HG03442 (cell line): ENCODE measurements at regions not wholly inside any gene's neighbourhood (a gene's known extent, or its start where the extent isn't known, plus 50 kb on each side); places are given as distances from the start of the nearest gene placed in this dataset.
"Not testable (repeated sequence)": the region's sequence is repeated elsewhere in the genome, so short reads cannot be mapped to it uniquely, and the experiment has no call there.

Experiments used
- ATAC-seq: cut with Tn5 transposase; IDR thresholded peaks from one replicate; pipeline ENCODE4 v1.9.1; 2021; ENCODE audit warnings: mild to moderate bottlenecking, moderate library complexity; ENCODE audit not compliant: unreplicated experiment

DNA sequence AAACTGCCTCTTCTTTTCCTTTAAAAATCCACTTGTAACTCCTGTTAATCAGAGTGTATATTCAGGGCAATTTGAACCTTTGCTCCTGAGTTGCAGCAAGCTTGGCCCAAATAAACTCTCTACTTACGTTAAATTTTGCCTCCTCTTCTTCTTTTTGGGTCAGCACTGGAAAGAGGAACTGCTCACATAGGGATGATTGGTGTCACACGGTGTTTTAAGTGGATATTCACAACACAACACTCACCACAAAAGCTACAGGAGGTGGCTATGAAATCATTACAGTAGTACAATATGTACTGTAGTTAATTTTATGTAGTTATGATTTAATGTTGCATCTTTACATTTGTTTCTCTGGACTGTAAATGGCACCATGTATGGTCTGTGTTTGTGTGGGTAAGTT lies 96.8 kb upstream of the DOCK9 start:
- no peak for ATAC-seq

GRCh38 chr13:99075268-99076191 lies 97.7 kb upstream of the DOCK9 start:
- ATAC-seq = peak; percentile 94

DNA sequence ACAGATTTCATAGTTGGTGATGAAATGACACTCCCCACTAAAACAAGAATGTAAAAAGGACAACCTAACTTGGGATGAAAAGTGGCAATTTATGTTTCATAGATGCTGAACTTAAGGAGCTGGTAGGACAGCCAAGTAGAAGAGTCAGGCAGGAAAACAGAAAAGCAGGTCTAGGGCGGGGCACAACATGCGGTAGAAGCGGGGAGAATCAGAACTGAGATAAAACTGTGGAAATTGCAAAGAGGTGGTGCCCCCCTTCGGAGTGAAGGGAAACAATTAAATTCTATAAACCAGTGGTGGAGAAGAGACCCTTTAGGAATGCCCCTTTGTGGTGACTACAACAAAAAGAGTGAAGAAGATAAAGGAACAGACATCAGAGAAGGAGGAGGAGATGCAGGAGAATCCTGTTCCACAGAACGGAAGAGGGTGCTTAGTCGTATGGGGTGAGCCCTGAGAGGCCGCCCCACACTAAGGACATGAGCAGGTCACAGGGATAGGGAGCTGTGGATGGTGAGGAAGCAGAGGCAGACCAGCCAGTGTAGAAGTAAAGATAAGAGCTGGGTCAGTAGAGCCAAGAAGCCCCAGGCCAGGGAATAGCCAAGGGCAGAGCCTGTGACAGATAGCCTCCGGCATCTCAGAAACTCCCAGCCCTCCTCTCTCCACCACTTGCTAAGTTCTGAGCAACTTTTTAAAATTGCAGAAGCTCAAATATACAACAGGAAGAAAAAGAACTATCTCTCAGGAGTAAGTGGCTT lies 100.3 kb upstream of the DOCK9 start:
- no peak for ATAC-seq

DNA sequence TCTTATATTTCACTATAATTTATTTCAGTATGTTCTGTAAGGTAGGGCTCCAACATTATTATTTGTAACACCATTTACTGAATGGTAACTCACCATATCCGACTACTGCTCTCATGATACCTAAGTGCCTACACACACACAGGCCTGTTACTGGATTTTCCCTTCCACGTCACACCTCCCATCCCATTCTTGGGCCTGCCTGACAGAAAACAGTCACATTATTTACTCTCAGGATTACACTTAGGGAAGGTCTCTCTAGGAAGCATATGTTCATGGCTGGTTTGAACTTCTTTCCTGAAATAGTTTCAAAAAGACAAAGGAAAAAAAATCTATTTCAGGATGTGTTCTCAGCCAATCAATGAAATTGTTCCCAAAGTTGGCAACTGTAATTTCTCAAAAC lies 102.3 kb upstream of the DOCK9 start:
- no peak for ATAC-seq

GRCh38 chr13:99083981-99084380 lies 106.1 kb upstream of the DOCK9 start:
- no peak for ATAC-seq

- no peak for ATAC-seq
Observed at GRCh38 chr13:99085139-99085807, 107.4 kb upstream of the DOCK9 start.

DNA sequence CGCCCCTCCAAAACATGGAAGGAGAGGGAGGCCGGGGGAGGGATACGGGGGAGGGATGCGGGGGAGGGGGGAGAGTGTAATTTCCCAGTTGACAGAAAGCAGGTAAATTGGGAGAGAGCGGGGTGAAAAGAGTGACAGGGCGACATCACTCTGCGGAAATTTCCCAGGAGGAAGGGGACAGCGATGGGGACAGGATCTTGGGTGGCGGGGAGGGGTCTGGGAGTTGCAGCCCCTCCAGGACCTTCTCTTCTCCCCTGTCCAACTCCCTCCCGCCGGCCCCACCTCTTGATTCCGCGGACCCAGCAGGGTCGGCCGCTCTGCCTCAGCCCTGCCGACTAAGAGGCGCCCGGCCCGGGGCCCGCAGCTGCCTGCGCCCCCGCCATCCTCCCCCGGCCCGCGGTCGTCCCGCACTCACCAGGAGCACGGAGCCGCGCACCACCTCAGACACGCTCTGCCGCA lies 108.0 kb upstream of the DOCK9 start:
- ATAC-seq = no peak

DNA sequence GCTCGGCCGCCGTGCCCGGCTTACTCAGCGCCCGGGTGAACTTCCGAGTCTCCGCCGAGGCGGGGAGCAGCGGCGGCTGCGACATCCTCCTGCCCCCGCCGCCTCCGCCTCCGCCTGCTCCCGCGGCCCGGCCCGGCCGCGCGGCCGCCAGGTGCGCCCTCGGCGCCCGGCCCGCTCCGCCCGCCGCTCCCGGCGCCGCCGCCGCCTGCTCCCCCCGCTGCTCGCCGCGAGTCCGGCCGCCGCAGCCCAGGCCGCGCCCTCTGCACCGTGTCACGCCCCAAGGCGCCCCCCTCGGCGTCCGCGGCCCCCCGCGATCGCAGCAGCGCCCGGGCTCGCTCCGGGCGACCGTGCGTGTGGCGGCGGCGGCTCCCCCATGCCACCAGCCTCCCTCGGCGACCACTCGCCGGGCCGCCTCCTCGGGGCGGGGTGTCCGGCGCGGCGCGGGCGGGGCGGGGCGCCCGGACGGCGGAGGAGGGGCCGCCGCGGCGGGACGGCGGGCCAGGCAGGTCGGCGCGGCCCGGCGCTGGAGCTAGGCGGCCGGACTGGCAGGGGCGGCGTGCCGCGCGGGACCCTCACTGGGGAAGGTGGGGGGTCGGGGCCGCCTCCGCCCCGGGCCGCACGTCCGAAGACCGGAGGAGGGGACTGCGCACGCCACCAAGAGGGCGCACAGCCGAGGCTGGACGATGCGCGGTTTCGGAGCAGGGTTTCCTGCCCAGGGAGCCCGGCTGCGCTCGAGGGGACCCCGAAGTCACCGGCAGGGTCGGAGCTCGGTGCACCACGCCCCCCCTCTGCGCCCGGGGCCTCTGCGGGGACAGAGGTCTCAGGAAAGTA lies 108.6 kb upstream of the DOCK9 start:
- peak; percentile 36 for ATAC-seq

DNA sequence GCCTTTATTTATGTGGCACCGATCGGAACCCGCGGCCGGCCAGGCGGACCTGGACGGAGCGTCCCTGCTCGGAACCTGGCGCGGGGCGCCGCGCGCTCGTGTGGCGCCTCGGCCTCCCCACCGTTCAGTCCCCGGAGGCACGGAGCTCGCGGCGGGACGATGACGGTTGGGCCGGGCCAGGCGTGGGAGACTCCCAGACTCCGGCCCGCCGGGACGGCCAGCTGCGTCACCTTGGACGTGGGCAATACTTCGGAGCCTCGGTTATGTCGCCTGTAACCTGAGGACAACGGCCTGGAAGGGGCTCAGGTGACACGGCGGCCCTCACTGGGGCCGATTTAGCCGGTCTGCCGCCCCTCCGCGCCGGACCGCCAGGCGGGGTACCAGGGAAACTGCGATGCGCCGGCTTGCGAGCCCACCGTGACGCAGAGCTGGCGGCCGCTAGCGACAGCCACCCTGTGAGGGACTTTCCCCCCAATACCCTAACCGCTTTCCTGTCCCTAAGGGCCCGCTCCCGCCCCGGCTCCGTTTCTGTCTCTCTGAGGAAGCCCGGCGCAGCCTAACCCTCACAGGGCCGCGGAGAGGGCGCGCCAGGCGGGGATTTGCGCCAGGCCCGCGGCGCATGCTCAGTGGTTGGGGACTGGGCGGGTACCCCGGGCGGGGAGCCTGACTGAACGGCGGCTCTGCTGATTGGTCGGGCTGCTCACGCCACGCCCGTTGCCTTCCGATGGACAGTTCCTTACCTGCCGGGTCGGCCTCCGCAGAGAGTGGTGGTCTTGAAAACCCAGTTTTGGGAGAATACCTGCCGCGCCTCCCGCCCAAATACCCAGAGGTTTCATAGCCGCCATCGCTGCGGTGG lies 109.5 kb upstream of the DOCK9 start:
- peak; percentile 81 for ATAC-seq

DNA sequence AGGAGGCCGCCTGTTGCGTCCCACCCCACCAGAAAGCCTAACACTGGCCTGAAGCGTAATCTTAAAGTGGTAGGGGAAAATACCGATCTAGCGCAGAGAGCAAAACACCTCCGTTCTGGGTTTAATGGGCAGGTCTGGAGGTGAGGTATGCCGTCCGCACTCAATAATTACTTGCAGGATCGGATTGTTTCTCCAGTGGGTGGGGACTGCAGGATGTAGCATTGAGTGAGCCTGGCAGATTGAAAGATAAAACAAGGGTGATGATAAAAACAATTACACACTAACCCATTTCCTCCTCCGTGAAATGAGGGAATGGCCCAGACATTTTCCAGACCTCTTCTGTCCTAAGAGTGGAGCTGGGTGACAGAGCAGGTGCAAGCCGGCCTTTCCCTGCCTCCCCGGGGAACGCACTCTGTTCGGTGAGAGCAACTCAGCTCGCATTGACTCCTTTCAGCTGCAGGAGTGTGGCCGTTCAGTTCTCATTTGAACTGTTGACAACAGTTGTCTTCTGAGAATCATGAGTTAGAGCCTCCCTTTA lies 110.2 kb upstream of the DOCK9 start:
- ATAC-seq = peak; percentile 18

GRCh38 chr13:99093997-99094396 lies 106.7 kb upstream of the UBAC2 start:
- ATAC-seq = no peak

- not testable (repeated sequence) for ATAC-seq
Observed at GRCh38 chr13:99101831-99102230, 98.8 kb upstream of the UBAC2 start.

DNA sequence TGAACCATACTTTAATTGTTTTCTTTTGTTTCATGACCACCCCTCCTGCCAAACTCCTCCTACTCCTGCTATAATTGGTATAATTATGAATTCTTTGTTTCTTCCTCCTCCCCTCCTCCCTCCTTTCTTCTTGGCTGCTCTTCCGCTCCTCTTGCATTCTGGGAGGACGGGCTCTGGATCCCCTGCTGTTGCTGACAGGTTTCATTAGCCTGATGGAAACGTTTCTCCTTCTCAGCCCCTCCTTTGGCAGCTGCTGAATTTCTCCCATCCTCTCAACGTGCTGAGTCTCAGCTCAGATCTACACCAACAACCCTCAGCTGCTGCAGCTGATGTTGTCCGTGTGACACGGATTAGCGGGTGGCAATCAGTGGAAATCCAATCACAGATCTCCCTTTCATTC lies 97.1 kb upstream of the UBAC2 start:
- ATAC-seq = no peak

GRCh38 chr13:99104396-99104795 lies 96.3 kb upstream of the UBAC2 start:
- ATAC-seq = no peak

GRCh38 chr13:99105160-99105559 lies 95.5 kb upstream of the UBAC2 start:
- no peak for ATAC-seq

DNA sequence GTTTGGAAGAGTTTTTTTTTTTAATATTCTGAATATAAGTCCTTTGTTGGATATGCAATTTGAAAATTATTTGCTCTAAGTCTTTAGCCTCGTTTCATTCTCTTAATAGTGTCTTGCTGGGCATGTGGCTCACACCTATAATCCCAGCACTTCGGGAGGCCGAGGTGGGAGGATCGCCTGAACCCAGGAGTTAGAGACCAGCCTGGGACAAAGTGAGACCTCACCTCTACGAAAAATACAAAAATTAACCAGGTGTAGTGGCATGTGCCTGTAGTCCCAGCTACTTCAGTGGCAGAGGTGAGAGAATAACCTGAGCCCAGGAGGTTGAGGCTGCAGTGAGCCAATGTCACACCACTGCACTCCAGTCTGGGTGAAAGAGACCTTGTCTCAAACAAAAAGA lies 87.3 kb upstream of the UBAC2 start:
- no peak for ATAC-seq

GRCh38 chr13:99118179-99118578 lies 82.5 kb upstream of the UBAC2 start:
- no peak for ATAC-seq

DNA sequence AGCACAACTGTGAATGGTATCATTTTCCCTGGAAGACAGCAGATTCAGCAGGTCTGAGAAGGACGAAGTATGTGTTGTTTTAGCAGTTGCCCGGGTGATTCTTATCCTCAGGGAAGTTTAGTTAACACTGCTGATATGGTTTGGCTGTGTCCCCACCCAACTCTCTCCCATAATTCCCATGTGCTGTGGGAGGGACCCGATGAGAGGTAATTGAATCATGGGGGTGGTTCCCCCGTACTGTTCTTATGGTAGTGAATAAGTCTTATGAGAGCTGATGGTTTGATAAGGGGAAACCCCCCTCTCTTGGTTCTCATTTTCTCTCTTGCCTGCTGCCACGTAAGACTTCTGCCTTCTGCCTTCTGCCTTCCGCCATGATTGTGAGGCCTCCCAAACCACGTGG lies 81.0 kb upstream of the UBAC2 start:
- ATAC-seq = no peak

DNA sequence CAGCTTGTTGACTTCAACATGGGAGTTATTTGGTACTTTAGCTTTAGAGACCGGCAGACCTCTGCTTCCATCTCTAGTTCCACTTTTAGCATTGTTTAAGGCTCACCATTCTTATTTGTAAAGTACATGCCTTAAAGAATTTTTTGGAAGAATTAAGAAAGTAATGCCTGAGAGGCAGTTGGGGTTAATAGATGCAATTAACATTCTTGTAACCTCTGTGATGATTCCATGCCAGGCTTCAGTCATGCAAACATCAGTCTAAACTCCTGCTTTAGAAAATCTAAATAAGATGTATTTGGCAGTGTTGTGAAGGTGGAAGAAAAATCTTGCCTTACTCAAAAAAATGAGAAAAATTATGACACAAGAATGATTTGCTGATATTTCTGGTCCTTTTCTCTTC lies 79.9 kb upstream of the UBAC2 start:
- no peak for ATAC-seq
